ENCODE measurements at regions not wholly inside any gene's neighbourhood (a gene's known extent, or its start where the extent isn't known, plus 50 kb on each side); places are given as distances from the start of the nearest gene placed in this dataset.

- 58 to 80% methylated on average over 2 of the region's 2 CpGs for WGBS, 2 donors
- DNase-seq (no peak), ATAC-seq (ENCODE audit: insufficient read depth, low FRiP score) (no peak)
- Histone ChIP-seq H3K27ac (ENCODE audit: low read depth in 1 of 2, low read length in 1 of 2) (no peak overlapping the region), H3K9ac (ENCODE audit: insufficient read depth in 1 of 2, low read length in 2 of 2) (no peak overlapping the region), H3K4me1 (ENCODE audit: control insufficient read depth in 5 of 5, insufficient read depth in 5 of 5, low read length in 5 of 5) (peaks cover 0 to 9% (median 2%) of the 10 kb centered on the region in 5 donors), H3K27me3 (ENCODE audit: control insufficient read depth in 3 of 3, insufficient read depth in 3 of 3, low read length in 2 of 3) (no peaks in the 10 kb centered on the region), H3K9me3 (ENCODE audit: control insufficient read depth in 4 of 4, insufficient read depth in 3 of 4, low read length in 3 of 4) (no peaks in the 10 kb centered on the region), H3K4me3 (no peak overlapping the region), H3K36me3 (ENCODE audit: control insufficient read depth in 4 of 4, insufficient read depth in 4 of 4, low read length in 4 of 4) (no peaks in the 10 kb centered on the region)
- TF ChIP-seq, protein P1, sequence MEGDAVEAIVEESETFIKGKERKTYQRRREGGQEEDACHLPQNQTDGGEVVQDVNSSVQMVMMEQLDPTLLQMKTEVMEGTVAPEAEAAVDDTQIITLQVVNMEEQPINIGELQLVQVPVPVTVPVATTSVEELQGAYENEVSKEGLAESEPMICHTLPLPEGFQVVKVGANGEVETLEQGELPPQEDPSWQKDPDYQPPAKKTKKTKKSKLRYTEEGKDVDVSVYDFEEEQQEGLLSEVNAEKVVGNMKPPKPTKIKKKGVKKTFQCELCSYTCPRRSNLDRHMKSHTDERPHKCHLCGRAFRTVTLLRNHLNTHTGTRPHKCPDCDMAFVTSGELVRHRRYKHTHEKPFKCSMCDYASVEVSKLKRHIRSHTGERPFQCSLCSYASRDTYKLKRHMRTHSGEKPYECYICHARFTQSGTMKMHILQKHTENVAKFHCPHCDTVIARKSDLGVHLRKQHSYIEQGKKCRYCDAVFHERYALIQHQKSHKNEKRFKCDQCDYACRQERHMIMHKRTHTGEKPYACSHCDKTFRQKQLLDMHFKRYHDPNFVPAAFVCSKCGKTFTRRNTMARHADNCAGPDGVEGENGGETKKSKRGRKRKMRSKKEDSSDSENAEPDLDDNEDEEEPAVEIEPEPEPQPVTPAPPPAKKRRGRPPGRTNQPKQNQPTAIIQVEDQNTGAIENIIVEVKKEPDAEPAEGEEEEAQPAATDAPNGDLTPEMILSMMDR (IDR thresholded peaks at IDR 0.05; ENCODE audit: control extremely low read depth, extremely low read depth), result no peak
Measured at GRCh38 chr5:128682669-128683068, 144.6 kb upstream of the FBN2 start.

DNA sequence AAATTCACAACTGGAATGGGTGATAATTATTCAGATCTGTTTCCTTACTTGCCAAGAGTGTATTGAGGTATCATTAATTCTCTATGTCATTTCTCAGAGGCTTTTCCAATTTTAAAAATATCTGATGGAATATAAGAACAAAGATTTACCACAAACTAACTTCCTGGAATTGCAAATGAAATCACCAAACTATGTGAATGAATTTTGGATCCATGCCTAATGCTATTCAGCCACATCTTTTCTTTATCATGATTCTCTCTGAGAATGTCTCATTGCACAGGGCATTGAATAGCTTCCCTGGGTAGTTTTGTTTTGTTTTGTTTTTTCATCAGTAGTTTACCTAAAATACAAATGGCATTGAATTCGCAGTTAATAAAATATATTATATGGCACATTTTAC is 146.9 kb upstream of the FBN2 start:
- H3K4me3 ChIP-seq, result no peak overlapping the region
- no peaks in the 10 kb centered on the region for H3K9me3 ChIP-seq (ENCODE audit: control insufficient read depth in 4 of 4, insufficient read depth in 3 of 4, low read length in 3 of 4)
- H3K36me3 ChIP-seq (ENCODE audit: control insufficient read depth in 4 of 4, insufficient read depth in 4 of 4, low read length in 4 of 4), result no peaks in the 10 kb centered on the region
- 84 to 92% methylated on average over 1 of the region's 1 CpG for WGBS, 2 donors
- DNase-seq (peak in 2 of 3 donors; percentile 45 to 53), ATAC-seq (ENCODE audit: insufficient read depth, low FRiP score) (no peak)
- no peaks in the 10 kb centered on the region for H3K27me3 ChIP-seq (ENCODE audit: control insufficient read depth in 3 of 3, insufficient read depth in 3 of 3, low read length in 2 of 3)
- H3K4me1 ChIP-seq (ENCODE audit: control insufficient read depth in 5 of 5, insufficient read depth in 5 of 5, low read length in 5 of 5), result peaks cover 0 to 9% (median 2%) of the 10 kb centered on the region in 5 donors
- no peak overlapping the region for H3K27ac ChIP-seq (ENCODE audit: low read depth in 1 of 2, low read length in 1 of 2)
- TF ChIP-seq, protein P1 (IDR thresholded peaks at IDR 0.05; ENCODE audit: control extremely low read depth, extremely low read depth), result no peak
- no peak overlapping the region for H3K9ac ChIP-seq (ENCODE audit: insufficient read depth in 1 of 2, low read length in 2 of 2)

DNA sequence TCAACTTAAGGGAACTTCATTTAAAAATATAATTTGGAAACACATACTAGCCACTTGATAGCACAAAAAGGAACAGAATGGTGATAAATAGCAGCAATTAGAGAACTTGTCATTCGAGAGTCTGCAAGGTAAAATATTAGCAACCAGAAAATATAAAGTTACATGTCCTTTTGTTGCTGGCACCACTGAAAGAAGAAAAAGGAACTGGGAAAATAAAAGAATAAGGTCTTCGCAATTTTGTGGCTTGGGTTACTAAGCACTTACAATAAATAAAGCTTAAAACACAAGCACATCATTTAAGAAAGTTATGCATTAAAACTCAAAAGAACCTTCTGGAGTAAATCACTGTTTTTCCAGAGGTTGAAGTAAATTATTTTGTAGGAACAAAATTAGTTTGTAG is 149.9 kb upstream of the FBN2 start:
- H3K4me3 ChIP-seq, result no peak overlapping the region
- TF ChIP-seq, protein P1 (IDR thresholded peaks at IDR 0.05; ENCODE audit: control extremely low read depth, extremely low read depth), result no peak
- no peak for DNase-seq
- no peaks in the 10 kb centered on the region for H3K36me3 ChIP-seq (ENCODE audit: control insufficient read depth in 4 of 4, insufficient read depth in 4 of 4, low read length in 4 of 4)
- no peak overlapping the region for H3K27ac ChIP-seq (ENCODE audit: low read depth in 1 of 2, low read length in 1 of 2)
- H3K27me3 ChIP-seq (ENCODE audit: control insufficient read depth in 3 of 3, insufficient read depth in 3 of 3, low read length in 2 of 3), result no peaks in the 10 kb centered on the region
- ATAC-seq (ENCODE audit: insufficient read depth, low FRiP score), result no peak
- WGBS, 2 donors, result 61 to 75% methylated on average over 2 of the region's 2 CpGs
- no peaks in the 10 kb centered on the region for H3K9me3 ChIP-seq (ENCODE audit: control insufficient read depth in 4 of 4, insufficient read depth in 3 of 4, low read length in 3 of 4)
- peaks cover 0 to 3% (median 0%) of the 10 kb centered on the region in 5 donors for H3K4me1 ChIP-seq (ENCODE audit: control insufficient read depth in 5 of 5, insufficient read depth in 5 of 5, low read length in 5 of 5)
- H3K9ac ChIP-seq (ENCODE audit: insufficient read depth in 1 of 2, low read length in 2 of 2), result no peak overlapping the region

GRCh38 chr5:128693764-128694163 is 155.7 kb upstream of the FBN2 start:
- Histone ChIP-seq H3K4me3 (no peak overlapping the region), H3K9ac (ENCODE audit: insufficient read depth in 1 of 2, low read length in 2 of 2) (no peak overlapping the region), H3K27me3 (ENCODE audit: control insufficient read depth in 3 of 3, insufficient read depth in 3 of 3, low read length in 2 of 3) (no peaks in the 10 kb centered on the region), H3K9me3 (ENCODE audit: control insufficient read depth in 4 of 4, insufficient read depth in 3 of 4, low read length in 3 of 4) (no peaks in the 10 kb centered on the region), H3K36me3 (ENCODE audit: control insufficient read depth in 4 of 4, insufficient read depth in 4 of 4, low read length in 4 of 4) (no peaks in the 10 kb centered on the region), H3K27ac (ENCODE audit: low read depth in 1 of 2, low read length in 1 of 2) (no peak overlapping the region), H3K4me1 (ENCODE audit: control insufficient read depth in 5 of 5, insufficient read depth in 5 of 5, low read length in 5 of 5) (no peaks in the 10 kb centered on the region)
- 75 to 83% methylated on average over 3 of the region's 3 CpGs for WGBS, 2 donors
- TF ChIP-seq, protein P1 (IDR thresholded peaks at IDR 0.05; ENCODE audit: control extremely low read depth, extremely low read depth), result no peak
- ATAC-seq (ENCODE audit: insufficient read depth, low FRiP score) (no peak), DNase-seq (no peak)

Data from lung (tissue), 11 donors.